Ishikawa (cell line): ENCODE measurements at regions not wholly inside any gene's neighbourhood (a gene's known extent, or its start where the extent isn't known, plus 50 kb on each side); places are given as distances from the start of the nearest gene placed in this dataset.

Source experiments
- CEBPB ChIP-seq: IDR thresholded peaks from 2 replicates; pipeline ENCODE4 v1.6.1; 2012
- CREB1 ChIP-seq: IDR thresholded peaks from 2 replicates; pipeline ENCODE4 v1.6.1; 2012; ENCODE audit warnings: low read depth
- EGR1 ChIP-seq: IDR thresholded peaks from 2 replicates; pipeline ENCODE4 v1.6.1; 2012
- EP300 ChIP-seq: IDR thresholded peaks from 2 replicates; pipeline ENCODE4 v1.6.1; 2012; ENCODE audit warnings: borderline replicate concordance
- FOXM1 ChIP-seq: IDR thresholded peaks from 2 replicates; pipeline ENCODE4 v1.6.1; 2012; ENCODE audit warnings: low read depth, borderline replicate concordance
- NFIC ChIP-seq: IDR thresholded peaks from 2 replicates; pipeline ENCODE4 v1.6.1; 2012
- RAD21 ChIP-seq: IDR thresholded peaks from 2 replicates; pipeline ENCODE4 v1.6.1; 2012; ENCODE audit warnings: low read depth
- TAF1 ChIP-seq: IDR thresholded peaks from 2 replicates; pipeline ENCODE4 v1.6.1; 2012; ENCODE audit warnings: low read depth, mild to moderate bottlenecking
- TCF12 ChIP-seq: IDR thresholded peaks from 2 replicates; pipeline ENCODE4 v1.6.1; 2012; ENCODE audit warnings: low read depth
- TEAD4 ChIP-seq: IDR thresholded peaks from 2 replicates; pipeline ENCODE4 v1.6.1; 2012
- USF1 ChIP-seq: IDR thresholded peaks from 2 replicates; pipeline ENCODE4 v1.6.1; 2012
- YY1 ChIP-seq: IDR thresholded peaks from 2 replicates; pipeline ENCODE4 v1.6.1; 2012; ENCODE audit warnings: low read depth
- ZBTB7A ChIP-seq: IDR thresholded peaks from 2 replicates; pipeline ENCODE4 v1.6.1; 2012; ENCODE audit warnings: low read depth
- TF ChIP-seq, protein P1 (sequence below): IDR thresholded peaks from 2 replicates; pipeline ENCODE4 v1.6.1; 2012
- TF ChIP-seq, protein P2 (sequence below): IDR thresholded peaks from 2 replicates; pipeline ENCODE4 v1.6.1; 2012; ENCODE audit warnings: low read depth, mild to moderate bottlenecking

DNA sequence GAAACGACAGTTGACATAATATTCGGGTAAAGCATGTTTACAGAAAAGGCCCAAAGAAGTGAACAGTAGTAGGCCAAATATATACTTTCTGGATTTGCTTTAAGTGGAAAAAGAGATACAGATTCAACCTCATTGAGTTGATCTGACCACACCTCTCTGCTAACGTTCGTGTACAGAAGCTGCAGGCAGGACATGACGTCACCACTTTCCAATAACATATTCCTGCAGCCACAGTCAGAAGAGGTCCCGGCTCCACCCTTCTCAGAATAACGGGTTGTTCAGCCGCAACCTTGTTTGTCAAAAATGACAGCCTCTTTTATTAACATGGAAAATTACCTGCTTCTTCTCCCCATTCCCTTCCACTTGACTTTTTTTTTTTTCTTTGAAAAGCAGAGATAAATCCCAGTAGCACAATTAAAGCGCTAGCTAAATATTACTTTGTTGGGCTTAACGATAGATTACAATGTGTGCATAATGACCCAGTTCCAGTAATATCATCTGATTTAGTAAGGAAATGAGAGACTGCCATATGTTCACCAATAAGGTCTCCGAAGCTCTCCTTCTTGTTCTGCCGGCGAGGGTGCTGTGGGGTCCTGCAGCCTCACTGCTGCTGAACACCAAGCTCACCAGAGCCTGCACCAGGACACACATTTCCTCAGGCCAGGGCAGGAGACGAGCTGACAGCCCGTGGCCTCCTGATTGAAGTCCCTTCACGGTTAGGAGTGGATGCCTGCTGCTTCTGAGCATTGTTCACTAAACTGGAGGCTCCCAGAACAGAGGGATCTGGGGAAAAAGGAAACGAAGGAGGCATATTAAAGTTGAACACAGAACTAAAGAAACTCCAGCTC lies 451.0 kb upstream of the SALL3 start:
- TF ChIP-seq, protein P1, sequence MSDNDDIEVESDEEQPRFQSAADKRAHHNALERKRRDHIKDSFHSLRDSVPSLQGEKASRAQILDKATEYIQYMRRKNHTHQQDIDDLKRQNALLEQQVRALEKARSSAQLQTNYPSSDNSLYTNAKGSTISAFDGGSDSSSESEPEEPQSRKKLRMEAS = no peak
- TF ChIP-seq USF1 (no peak), NFIC (no peak), FOXM1 (no peak), EP300 (no peak), TAF1 (no peak), RAD21 (no peak), TCF12 (no peak), ZBTB7A (no peak), YY1 (no peak), TEAD4 (no peak), CREB1 (no peak), CEBPB (no peak), EGR1 (no peak)
- TF ChIP-seq, protein P2, sequence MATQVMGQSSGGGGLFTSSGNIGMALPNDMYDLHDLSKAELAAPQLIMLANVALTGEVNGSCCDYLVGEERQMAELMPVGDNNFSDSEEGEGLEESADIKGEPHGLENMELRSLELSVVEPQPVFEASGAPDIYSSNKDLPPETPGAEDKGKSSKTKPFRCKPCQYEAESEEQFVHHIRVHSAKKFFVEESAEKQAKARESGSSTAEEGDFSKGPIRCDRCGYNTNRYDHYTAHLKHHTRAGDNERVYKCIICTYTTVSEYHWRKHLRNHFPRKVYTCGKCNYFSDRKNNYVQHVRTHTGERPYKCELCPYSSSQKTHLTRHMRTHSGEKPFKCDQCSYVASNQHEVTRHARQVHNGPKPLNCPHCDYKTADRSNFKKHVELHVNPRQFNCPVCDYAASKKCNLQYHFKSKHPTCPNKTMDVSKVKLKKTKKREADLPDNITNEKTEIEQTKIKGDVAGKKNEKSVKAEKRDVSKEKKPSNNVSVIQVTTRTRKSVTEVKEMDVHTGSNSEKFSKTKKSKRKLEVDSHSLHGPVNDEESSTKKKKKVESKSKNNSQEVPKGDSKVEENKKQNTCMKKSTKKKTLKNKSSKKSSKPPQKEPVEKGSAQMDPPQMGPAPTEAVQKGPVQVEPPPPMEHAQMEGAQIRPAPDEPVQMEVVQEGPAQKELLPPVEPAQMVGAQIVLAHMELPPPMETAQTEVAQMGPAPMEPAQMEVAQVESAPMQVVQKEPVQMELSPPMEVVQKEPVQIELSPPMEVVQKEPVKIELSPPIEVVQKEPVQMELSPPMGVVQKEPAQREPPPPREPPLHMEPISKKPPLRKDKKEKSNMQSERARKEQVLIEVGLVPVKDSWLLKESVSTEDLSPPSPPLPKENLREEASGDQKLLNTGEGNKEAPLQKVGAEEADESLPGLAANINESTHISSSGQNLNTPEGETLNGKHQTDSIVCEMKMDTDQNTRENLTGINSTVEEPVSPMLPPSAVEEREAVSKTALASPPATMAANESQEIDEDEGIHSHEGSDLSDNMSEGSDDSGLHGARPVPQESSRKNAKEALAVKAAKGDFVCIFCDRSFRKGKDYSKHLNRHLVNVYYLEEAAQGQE = no peak

DNA sequence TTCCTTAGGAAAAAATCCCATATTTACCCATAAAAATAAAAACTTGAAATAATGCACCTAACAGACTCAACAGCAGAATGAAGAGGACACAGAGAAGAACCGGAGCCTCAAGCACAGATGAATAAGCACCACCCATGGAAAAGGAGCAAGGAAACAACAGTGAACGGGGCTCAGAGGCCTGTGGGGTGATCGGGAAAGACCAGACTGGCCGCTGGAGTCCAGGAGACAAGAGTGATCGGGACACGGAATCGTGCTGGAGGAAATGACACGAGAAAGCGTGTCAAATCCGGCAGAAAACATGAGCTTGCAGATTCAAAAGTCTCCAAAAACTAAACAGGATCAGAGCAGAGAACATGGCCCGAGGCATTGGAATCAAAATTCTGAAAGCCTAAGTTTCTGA lies 448.0 kb upstream of the SALL3 start:
- TF ChIP-seq, protein P2 = no peak
- TF ChIP-seq, protein P1 = no peak
- no peak for TF ChIP-seq EP300
- TF ChIP-seq TAF1 = no peak
- no peak for TF ChIP-seq TEAD4
- no peak for TF ChIP-seq YY1
- TF ChIP-seq NFIC = no peak
- TF ChIP-seq TCF12 = no peak
- no peak for TF ChIP-seq CREB1
- TF ChIP-seq CEBPB = no peak
- TF ChIP-seq USF1 = no peak
- TF ChIP-seq EGR1 = no peak
- TF ChIP-seq RAD21 = no peak
- no peak for TF ChIP-seq FOXM1
- no peak for TF ChIP-seq ZBTB7A

- TF ChIP-seq EGR1 = no peak
- TF ChIP-seq, protein P2 = no peak
- TF ChIP-seq RAD21 = no peak
These were observed 440.8 kb upstream of the SALL3 start for GRCh38 chr18:78538669-78539440.
